Tibial nerve (tissue), 4 donors: ENCODE measurements at regions not wholly inside any gene's neighbourhood (a gene's known extent, or its start where the extent isn't known, plus 50 kb on each side); places are given as distances from the start of the nearest gene placed in this dataset.

ENCODE experiments used
- DNase-seq, 2 donors: peaks; one replicate each; pipeline ENCODE4 v3.0.0-alpha.2; 2019; ENCODE audit warnings: low spot score in 2 of 2
- H3K27ac ChIP-seq, 4 donors: fragments of 200-600 bp; sonication (generic) in 3 of 4; one replicate each; pipeline ENCODE4 v1.5.1; 2017 to 2019; ENCODE audit warnings: mild to moderate bottlenecking in 1 of 4
- H3K27me3 ChIP-seq, 2 donors: fragments of 200-600 bp; sonication (generic) in 1 of 2; one replicate each; pipeline versions ENCODE4 v1.5.1 to v1.6.0; 2017 to 2019
- H3K36me3 ChIP-seq, 3 donors: fragments of 200-600 bp; sonication (generic); one replicate each; pipeline ENCODE4 v1.5.1; 2018 to 2019
- H3K4me1 ChIP-seq, 4 donors: fragments of 200-600 bp; sonication (generic) in 3 of 4; one replicate each; pipeline ENCODE4 v1.5.1; 2017 to 2019
- H3K4me3 ChIP-seq, 4 donors: fragments of 200-600 bp; sonication (generic) in 3 of 4; one replicate each; pipeline ENCODE4 v1.5.1; 2017 to 2019; ENCODE audit warnings: mild to moderate bottlenecking in 1 of 4, moderate library complexity in 1 of 4
- H3K9me3 ChIP-seq, 4 donors: fragments of 200-600 bp; sonication (generic) in 3 of 4; one replicate each; pipeline ENCODE4 v1.5.1; 2017 to 2019
- EP300 ChIP-seq, 2 donors: sonication (generic); formaldehyde crosslinking; IDR thresholded peaks; one replicate each; pipeline ENCODE4 v1.6.1; 2017; ENCODE audit warnings: antibody characterized with exemption in 2 of 2, mild to moderate bottlenecking in 1 of 2
- POLR2A ChIP-seq, 2 donors: fragments of 450-650 bp; IDR thresholded peaks; one replicate each; pipeline ENCODE4 v1.6.1; 2017; ENCODE audit warnings: antibody characterized with exemption in 2 of 2, mild to moderate bottlenecking in 2 of 2, moderate library complexity in 2 of 2
- WGBS, 2 donors: methylation state at CpG; one replicate each; pipeline ENCODE4 v1.1.5; 2018; 5-methylcytosine and 5-hydroxymethylcytosine counted together
- TF ChIP-seq, protein P1 (sequence below), 5 experiments: fragments of 200-600 bp in 3 of 5; fragments of 450-650 bp in 2 of 5; sonication (generic) in 3 of 5; IDR thresholded peaks; one replicate each; pipeline ENCODE4 v1.5.1; 2016 to 2019; ENCODE audit warnings: antibody characterized with exemption in 5 of 5, mild to moderate bottlenecking in 3 of 5, moderate library complexity in 2 of 5

DNA sequence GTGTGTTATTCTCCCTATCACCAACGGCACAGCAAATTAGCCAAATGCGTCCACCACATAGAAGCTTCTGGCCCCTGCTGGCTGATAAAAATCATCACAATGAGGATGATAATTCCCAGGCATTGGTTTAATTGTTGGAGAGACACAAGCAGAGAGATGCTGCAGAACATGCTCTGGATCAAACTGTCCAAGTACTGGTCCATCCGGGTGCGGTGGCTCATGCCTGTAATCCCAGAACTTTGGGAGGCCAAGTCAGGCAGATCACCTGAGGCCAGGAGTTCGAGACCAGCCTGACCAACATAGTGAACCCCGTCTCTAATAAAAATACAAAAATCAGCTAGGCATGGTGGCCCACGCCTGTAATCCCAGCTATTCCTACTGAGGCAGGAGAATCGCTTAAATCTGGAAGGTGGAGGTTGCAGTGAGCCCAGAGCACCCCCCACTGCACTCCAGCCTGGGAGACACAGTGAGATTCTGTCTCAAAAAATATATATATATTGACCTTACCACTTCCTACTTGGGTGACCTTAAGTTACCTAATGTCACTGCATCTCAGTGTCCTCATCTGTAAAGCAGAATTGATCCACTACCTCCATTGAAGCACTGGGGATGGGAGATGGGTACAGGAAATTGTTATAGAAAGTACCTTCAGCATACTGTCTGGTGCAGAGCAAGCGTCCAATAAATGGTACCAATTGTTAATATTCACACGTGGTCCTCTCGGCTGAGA lies 83.7 kb upstream of the EGLN3 start:
- Histone ChIP-seq H3K27ac (no peak overlapping the region), H3K4me1 (peaks cover 0 to 18% (median 2%) of the 10 kb centered on the region in 4 donors), H3K9me3 (no peaks in the 10 kb centered on the region), H3K4me3 (no peak overlapping the region), H3K36me3 (no peaks in the 10 kb centered on the region), H3K27me3 (no peaks in the 10 kb centered on the region)
- WGBS, 2 donors = 89% methylated on average over 11 of the region's 11 CpGs
- no peak for DNase-seq
- TF ChIP-seq POLR2A (IDR thresholded peaks at IDR 0.05) = no peak
- no peak for TF ChIP-seq EP300 (IDR thresholded peaks at IDR 0.05)
- TF ChIP-seq, protein P1, sequence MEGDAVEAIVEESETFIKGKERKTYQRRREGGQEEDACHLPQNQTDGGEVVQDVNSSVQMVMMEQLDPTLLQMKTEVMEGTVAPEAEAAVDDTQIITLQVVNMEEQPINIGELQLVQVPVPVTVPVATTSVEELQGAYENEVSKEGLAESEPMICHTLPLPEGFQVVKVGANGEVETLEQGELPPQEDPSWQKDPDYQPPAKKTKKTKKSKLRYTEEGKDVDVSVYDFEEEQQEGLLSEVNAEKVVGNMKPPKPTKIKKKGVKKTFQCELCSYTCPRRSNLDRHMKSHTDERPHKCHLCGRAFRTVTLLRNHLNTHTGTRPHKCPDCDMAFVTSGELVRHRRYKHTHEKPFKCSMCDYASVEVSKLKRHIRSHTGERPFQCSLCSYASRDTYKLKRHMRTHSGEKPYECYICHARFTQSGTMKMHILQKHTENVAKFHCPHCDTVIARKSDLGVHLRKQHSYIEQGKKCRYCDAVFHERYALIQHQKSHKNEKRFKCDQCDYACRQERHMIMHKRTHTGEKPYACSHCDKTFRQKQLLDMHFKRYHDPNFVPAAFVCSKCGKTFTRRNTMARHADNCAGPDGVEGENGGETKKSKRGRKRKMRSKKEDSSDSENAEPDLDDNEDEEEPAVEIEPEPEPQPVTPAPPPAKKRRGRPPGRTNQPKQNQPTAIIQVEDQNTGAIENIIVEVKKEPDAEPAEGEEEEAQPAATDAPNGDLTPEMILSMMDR (IDR thresholded peaks at IDR 0.05) = no peak

DNA sequence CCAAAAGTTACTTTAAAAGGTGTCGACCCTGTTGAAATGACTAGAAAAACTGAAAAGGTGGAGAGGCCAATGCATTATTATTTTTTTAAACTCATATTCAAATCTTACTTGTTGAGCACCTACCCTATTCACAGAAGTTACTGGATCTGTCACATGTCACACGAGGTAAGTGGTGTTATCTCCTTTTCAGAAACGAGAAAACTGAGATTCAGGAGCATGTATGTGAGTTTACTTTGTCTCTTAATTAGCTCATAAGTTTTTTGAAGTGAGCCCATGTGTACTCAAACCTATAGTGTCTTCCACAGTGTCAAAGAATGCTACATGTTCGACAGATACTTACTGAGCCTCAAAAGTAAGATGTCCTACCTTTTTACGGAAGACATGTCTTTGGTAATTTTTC lies 81.8 kb upstream of the EGLN3 start:
- Histone ChIP-seq H3K36me3 (no peaks in the 10 kb centered on the region), H3K4me3 (no peak overlapping the region), H3K4me1 (peaks cover 0 to 23% (median 2%) of the 10 kb centered on the region in 4 donors), H3K27me3 (no peaks in the 10 kb centered on the region), H3K27ac (no peak overlapping the region), H3K9me3 (no peaks in the 10 kb centered on the region)
- 81 to 83% methylated on average over 5 of the region's 5 CpGs for WGBS, 2 donors
- TF ChIP-seq, protein P1 (IDR thresholded peaks at IDR 0.05) = no peak
- no peak for TF ChIP-seq POLR2A (IDR thresholded peaks at IDR 0.05)
- no peak for TF ChIP-seq EP300 (IDR thresholded peaks at IDR 0.05)
- no peak for DNase-seq

DNA sequence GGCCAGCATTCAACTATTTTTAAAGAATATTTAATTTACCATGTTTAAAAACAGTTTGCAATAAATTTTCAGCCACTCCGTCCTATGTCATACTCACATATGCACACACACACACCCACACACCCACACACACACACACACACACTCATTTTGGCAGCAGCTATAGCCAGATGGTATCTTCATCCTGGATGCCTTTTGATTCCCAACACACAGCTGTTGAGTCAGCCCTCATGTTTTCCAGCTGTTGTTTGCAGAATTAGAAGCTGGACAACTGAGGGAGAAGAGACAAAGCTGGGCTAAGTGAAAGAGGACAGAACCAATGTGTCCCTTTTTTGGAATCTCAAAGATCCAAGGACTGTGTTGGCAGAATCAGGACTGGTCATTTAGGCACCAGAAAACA lies 80.0 kb upstream of the EGLN3 start:
- H3K27ac ChIP-seq = peak overlapping the region in 1 of 4 donors; percentile 30
- H3K27me3 ChIP-seq = no peaks in the 10 kb centered on the region
- peak; percentile 23 to 33 for DNase-seq
- H3K9me3 ChIP-seq = no peaks in the 10 kb centered on the region
- H3K4me1 ChIP-seq = peaks cover 0 to 23% (median 2%) of the 10 kb centered on the region in 4 donors
- H3K36me3 ChIP-seq = no peaks in the 10 kb centered on the region
- TF ChIP-seq, protein P1 (IDR thresholded peaks at IDR 0.05) = no peak
- TF ChIP-seq EP300 (IDR thresholded peaks at IDR 0.05) (peak in 1 of 2 donors; percentile 41), POLR2A (IDR thresholded peaks at IDR 0.05) (no peak)
- 44 to 45% methylated on average over 1 of the region's 1 CpG for WGBS, 2 donors
- no peak overlapping the region for H3K4me3 ChIP-seq

DNA sequence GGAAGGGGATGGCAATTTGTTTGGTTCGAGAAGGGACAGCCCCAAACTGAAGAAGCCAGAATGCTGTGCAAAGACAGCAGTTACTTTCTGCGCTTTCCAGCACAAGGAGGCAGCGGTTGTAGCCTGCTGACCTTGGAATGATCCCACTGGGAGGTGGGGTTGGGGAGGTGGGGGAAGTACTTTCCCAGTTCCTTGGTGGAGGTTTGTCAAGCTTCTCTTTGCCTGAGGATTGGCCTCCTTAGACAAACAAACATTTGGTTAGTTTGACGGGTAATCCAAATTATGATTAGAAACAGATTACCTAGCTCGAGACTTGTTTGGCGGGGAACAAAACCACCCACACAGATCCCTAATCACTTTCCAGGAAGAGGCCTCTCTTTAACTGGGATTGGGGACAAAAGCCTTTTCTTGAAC lies 79.1 kb upstream of the EGLN3 start:
- Histone ChIP-seq H3K36me3 (no peaks in the 10 kb centered on the region), H3K27me3 (no peaks in the 10 kb centered on the region), H3K27ac (peak overlapping the region in 2 of 4 donors; percentile 22 to 68), H3K4me3 (no peak overlapping the region), H3K9me3 (no peaks in the 10 kb centered on the region), H3K4me1 (peaks cover 0 to 23% (median 2%) of the 10 kb centered on the region in 4 donors)
- peak; percentile 58 to 72 for DNase-seq
- 17 to 43% methylated on average over 6 of the region's 6 CpGs for WGBS, 2 donors
- TF ChIP-seq POLR2A (IDR thresholded peaks at IDR 0.05) = no peak
- peak in 1 of 2 donors; percentile 71 for TF ChIP-seq EP300 (IDR thresholded peaks at IDR 0.05)

DNA sequence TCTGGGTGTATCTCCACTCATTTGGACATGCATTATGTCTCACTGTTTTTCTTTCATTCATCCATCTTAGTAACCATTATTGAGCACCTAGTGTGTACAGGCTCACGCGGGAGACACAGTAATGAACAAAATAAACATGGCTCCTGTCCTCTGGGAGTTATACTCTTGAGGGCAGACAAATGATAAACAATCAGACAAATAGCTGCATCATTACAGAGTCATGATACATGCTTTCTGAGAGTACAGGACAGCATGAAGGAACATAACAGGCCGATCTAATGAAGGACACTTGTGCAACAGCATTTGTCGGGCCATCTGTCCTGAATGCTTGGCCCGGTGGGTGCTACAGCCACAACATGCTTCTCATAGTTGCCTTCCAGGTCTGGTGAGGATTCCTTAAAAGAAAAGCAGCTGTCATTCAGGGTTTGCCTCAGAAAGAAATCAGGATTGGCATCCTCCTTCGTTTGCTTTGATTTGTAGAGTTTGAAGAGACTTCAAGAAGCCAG lies 77.2 kb upstream of the EGLN3 start:
- TF ChIP-seq, protein P1 (IDR thresholded peaks at IDR 0.05) = no peak
- H3K4me3 ChIP-seq = no peak overlapping the region
- no peak overlapping the region for H3K27ac ChIP-seq
- H3K27me3 ChIP-seq = no peaks in the 10 kb centered on the region
- 95% methylated on average over 6 of the region's 6 CpGs for WGBS, 2 donors
- DNase-seq = no peak
- H3K9me3 ChIP-seq = no peaks in the 10 kb centered on the region
- no peaks in the 10 kb centered on the region for H3K36me3 ChIP-seq
- H3K4me1 ChIP-seq = peaks cover 0 to 23% (median 2%) of the 10 kb centered on the region in 4 donors
